SK-N-SH (cell line): ENCODE measurements at regions not wholly inside any gene's neighbourhood (a gene's known extent, or its start where the extent isn't known, plus 50 kb on each side); places are given as distances from the start of the nearest gene placed in this dataset.

ENCODE experiments used
- CTCF ChIP-seq: fragments of 200-600 bp; sonication (generic); IDR thresholded peaks from 2 replicates; pipeline ENCODE4 v1.6.1; 2017; ENCODE audit warnings: antibody characterized with exemption, mild to moderate bottlenecking, moderate library complexity
- GATA2 ChIP-seq: sonication (generic); formaldehyde crosslinking; IDR thresholded peaks from 2 replicates; pipeline ENCODE4 v1.5.0; 2020; ENCODE audit warnings: mild to moderate bottlenecking, missing genetic modification reagents
- JUND ChIP-seq: IDR thresholded peaks from 2 replicates; pipeline ENCODE4 v1.4.0; 2012
- MAX ChIP-seq: IDR thresholded peaks from 2 replicates; pipeline ENCODE4 v1.4.0; 2012; ENCODE audit warnings: low read depth
- MEF2A ChIP-seq: IDR thresholded peaks from 2 replicates; pipeline ENCODE4 v1.4.0; 2012; ENCODE audit warnings: low read depth, borderline replicate concordance
- RAD21 ChIP-seq: IDR thresholded peaks from 2 replicates; pipeline ENCODE4 v1.6.1; 2012; ENCODE audit warnings: mild to moderate bottlenecking, low read length
- SMC3 ChIP-seq: IDR thresholded peaks from 2 replicates; pipeline ENCODE4 v1.6.1; 2012; ENCODE audit warnings: low read depth, low read length, improper control_type of control experiment
- USF2 ChIP-seq: fragments of 150-350 bp; IDR thresholded peaks from 2 replicates; pipeline ENCODE4 v1.6.1; 2017; ENCODE audit warnings: antibody characterized with exemption, low read length, low read depth, borderline replicate concordance
- ZBTB33 ChIP-seq: IDR thresholded peaks from 2 replicates; pipeline ENCODE4 v1.4.0; 2012; ENCODE audit warnings: low read depth, borderline replicate concordance

GRCh38 chr5:165956854-165957253 lies 2334.6 kb upstream of the WWC1 start:
- TF ChIP-seq MAX (no peak), CTCF (no peak), GATA2 (CRISPR knock-in tag) (no peak), USF2 (no peak), SMC3 (no peak), JUND (no peak), ZBTB33 (no peak), RAD21 (no peak), MEF2A (no peak)
